ENCODE measurements at regions not wholly inside any gene's neighbourhood (a gene's known extent, or its start where the extent isn't known, plus 50 kb on each side); places are given as distances from the start of the nearest gene placed in this dataset.

DNA sequence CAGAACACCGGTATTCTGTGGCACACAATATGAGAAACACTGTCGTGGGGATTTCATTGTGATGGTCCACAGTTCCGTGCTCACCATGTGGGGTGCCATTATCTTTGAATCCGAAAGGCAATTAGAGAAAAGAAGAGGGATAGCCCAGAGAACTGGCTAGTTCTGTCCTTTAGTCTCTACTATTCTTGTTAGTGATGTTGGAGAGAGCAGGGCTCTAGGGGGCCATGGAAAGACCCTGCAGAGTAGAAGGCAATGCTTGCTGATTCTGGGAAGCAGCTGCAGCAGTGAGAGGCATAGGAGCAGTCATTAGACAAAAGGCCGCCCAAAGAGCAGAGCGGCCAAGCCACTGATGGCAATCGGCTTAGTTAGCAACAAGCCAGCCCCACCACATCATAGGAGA is 146.3 kb downstream of the TSEN15 start:
- intact Hi-C loops (cut with DNase I): no loop called here
- Histone ChIP-seq H3K4me3 (ENCODE audit: low read length in 3 of 3) (no peak overlapping the region), H3K36me3 (ENCODE audit: control insufficient read depth in 2 of 3, insufficient read depth in 3 of 3, low read length in 3 of 3) (no peaks in the 10 kb centered on the region), H3K27ac (ENCODE audit: low read depth in 2 of 2, low read length in 2 of 2) (no peak overlapping the region), H3K27me3 (ENCODE audit: control insufficient read depth, insufficient read depth, low read length) (no peaks in the 10 kb centered on the region), H3K9ac (ENCODE audit: low read length in 3 of 3) (no peak overlapping the region), H3K9me3 (ENCODE audit: control insufficient read depth in 2 of 3, insufficient read depth in 1 of 3, low read length in 3 of 3) (no peaks in the 10 kb centered on the region), H3K4me1 (ENCODE audit: control insufficient read depth in 2 of 3, insufficient read depth in 2 of 3, low read depth in 1 of 3, low read length in 3 of 3) (no peaks in the 10 kb centered on the region)
- DNase-seq (no peak), FAIRE-seq (no peak)
- TF ChIP-seq, protein P1, sequence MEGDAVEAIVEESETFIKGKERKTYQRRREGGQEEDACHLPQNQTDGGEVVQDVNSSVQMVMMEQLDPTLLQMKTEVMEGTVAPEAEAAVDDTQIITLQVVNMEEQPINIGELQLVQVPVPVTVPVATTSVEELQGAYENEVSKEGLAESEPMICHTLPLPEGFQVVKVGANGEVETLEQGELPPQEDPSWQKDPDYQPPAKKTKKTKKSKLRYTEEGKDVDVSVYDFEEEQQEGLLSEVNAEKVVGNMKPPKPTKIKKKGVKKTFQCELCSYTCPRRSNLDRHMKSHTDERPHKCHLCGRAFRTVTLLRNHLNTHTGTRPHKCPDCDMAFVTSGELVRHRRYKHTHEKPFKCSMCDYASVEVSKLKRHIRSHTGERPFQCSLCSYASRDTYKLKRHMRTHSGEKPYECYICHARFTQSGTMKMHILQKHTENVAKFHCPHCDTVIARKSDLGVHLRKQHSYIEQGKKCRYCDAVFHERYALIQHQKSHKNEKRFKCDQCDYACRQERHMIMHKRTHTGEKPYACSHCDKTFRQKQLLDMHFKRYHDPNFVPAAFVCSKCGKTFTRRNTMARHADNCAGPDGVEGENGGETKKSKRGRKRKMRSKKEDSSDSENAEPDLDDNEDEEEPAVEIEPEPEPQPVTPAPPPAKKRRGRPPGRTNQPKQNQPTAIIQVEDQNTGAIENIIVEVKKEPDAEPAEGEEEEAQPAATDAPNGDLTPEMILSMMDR (IDR thresholded peaks at IDR 0.05; ENCODE audit: borderline replicate concordance, extremely low read depth, insufficient read depth): no peak

DNA sequence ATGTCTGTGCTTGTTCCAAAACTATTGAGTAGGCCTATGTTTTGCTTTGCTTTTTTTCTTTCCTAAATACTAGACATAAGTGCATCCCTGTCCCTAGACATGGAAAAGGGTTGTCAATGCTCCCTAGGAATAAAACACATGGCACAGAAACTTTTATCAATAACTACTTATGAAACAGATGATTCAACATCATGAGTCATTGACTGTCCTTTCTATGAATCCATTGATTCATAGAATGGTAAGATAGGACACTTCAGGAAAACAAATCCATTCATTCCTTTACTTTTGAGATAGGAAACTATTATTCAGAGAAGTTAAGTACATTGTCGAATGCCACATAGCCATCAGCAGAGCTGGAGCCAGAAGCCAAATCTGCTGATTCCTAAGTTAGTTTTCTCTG is 147.5 kb downstream of the TSEN15 start:
- H3K4me1 ChIP-seq (ENCODE audit: control insufficient read depth in 2 of 3, insufficient read depth in 2 of 3, low read depth in 1 of 3, low read length in 3 of 3): no peaks in the 10 kb centered on the region
- no peaks in the 10 kb centered on the region for H3K36me3 ChIP-seq (ENCODE audit: control insufficient read depth in 2 of 3, insufficient read depth in 3 of 3, low read length in 3 of 3)
- intact Hi-C loops (cut with DNase I): no loop called here
- DNase-seq (no peak), FAIRE-seq (no peak)
- TF ChIP-seq, protein P1 (IDR thresholded peaks at IDR 0.05; ENCODE audit: borderline replicate concordance, extremely low read depth, insufficient read depth): no peak
- H3K9ac ChIP-seq (ENCODE audit: low read length in 3 of 3): no peak overlapping the region
- no peaks in the 10 kb centered on the region for H3K9me3 ChIP-seq (ENCODE audit: control insufficient read depth in 2 of 3, insufficient read depth in 1 of 3, low read length in 3 of 3)
- no peak overlapping the region for H3K4me3 ChIP-seq (ENCODE audit: low read length in 3 of 3)
- no peaks in the 10 kb centered on the region for H3K27me3 ChIP-seq (ENCODE audit: control insufficient read depth, insufficient read depth, low read length)
- H3K27ac ChIP-seq (ENCODE audit: low read depth in 2 of 2, low read length in 2 of 2): no peak overlapping the region

DNA sequence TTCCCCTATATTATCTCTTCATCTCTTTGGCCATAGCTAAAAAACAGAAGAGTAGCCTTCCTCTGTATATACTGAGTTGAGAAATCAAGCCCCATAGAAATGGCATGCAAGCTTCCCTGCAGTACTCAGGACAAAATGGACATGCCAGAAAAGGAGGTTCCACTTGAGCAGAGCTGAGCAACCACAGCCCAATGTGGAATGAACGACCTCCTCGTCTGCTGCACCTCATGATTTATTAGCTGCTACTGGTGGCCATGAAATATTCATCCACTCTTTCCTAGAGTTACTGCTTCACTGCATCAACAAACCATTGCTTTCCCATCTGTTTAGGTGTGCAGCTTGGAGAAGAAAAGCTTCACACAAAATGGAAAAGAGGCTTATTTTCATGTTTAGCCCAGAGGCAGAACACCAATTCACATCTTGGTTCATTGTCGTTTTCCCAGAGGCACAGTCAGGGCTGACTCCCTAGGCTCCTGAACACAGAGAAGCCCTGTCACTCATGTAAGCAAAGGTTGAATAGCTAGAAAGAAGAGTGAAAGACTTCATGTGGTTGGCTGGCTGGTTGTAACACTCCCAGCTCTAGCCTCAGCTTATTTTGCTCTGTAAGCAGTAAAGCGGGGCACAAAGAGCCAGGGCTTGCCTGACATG is 148.0 kb downstream of the TSEN15 start:
- no peak for FAIRE-seq
- H3K36me3 ChIP-seq (ENCODE audit: control insufficient read depth in 2 of 3, insufficient read depth in 3 of 3, low read length in 3 of 3): no peaks in the 10 kb centered on the region
- no peaks in the 10 kb centered on the region for H3K4me1 ChIP-seq (ENCODE audit: control insufficient read depth in 2 of 3, insufficient read depth in 2 of 3, low read depth in 1 of 3, low read length in 3 of 3)
- DNase-seq: peak in 4 of 5 donors; percentile 60 to 88 (median 76)
- H3K27ac ChIP-seq (ENCODE audit: low read depth in 2 of 2, low read length in 2 of 2): no peak overlapping the region
- intact Hi-C loops (cut with DNase I): no loop called here
- H3K9ac ChIP-seq (ENCODE audit: low read length in 3 of 3): no peak overlapping the region
- H3K9me3 ChIP-seq (ENCODE audit: control insufficient read depth in 2 of 3, insufficient read depth in 1 of 3, low read length in 3 of 3): no peaks in the 10 kb centered on the region
- no peak overlapping the region for H3K4me3 ChIP-seq (ENCODE audit: low read length in 3 of 3)
- H3K27me3 ChIP-seq (ENCODE audit: control insufficient read depth, insufficient read depth, low read length): no peaks in the 10 kb centered on the region
- TF ChIP-seq, protein P1 (IDR thresholded peaks at IDR 0.05; ENCODE audit: borderline replicate concordance, extremely low read depth, insufficient read depth): no peak

DNA sequence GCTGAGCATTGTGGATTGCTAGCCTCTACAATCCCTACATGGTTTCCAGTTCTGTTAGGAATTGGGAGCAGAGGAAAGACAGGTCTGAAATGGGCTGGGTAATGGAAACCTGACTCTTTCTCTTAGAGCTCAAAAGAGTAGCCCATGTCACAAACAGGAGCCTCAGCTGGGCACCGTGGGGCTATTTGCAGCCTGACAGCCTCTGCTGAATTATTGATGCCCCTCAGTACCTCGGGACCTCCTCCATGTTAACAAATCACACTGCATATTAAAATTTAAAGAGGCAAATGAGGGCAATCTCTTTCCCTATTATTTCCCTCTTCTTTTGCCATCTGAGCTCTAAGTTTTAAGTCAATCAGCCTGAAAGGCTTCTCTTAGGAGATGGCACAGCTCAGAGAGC is 157.1 kb downstream of the TSEN15 start:
- no peaks in the 10 kb centered on the region for H3K36me3 ChIP-seq (ENCODE audit: control insufficient read depth in 2 of 3, insufficient read depth in 3 of 3, low read length in 3 of 3)
- no peak overlapping the region for H3K9ac ChIP-seq (ENCODE audit: low read length in 3 of 3)
- no peaks in the 10 kb centered on the region for H3K27me3 ChIP-seq (ENCODE audit: control insufficient read depth, insufficient read depth, low read length)
- no peak overlapping the region for H3K4me3 ChIP-seq (ENCODE audit: low read length in 3 of 3)
- intact Hi-C loops (cut with DNase I): no loop called here
- no peaks in the 10 kb centered on the region for H3K9me3 ChIP-seq (ENCODE audit: control insufficient read depth in 2 of 3, insufficient read depth in 1 of 3, low read length in 3 of 3)
- no peak overlapping the region for H3K27ac ChIP-seq (ENCODE audit: low read depth in 2 of 2, low read length in 2 of 2)
- DNase-seq (no peak), FAIRE-seq (no peak)
- H3K4me1 ChIP-seq (ENCODE audit: control insufficient read depth in 2 of 3, insufficient read depth in 2 of 3, low read depth in 1 of 3, low read length in 3 of 3): peaks cover 0 to 9% (median 4%) of the 10 kb centered on the region in 3 donors
- TF ChIP-seq, protein P1 (IDR thresholded peaks at IDR 0.05; ENCODE audit: borderline replicate concordance, extremely low read depth, insufficient read depth): no peak

All from kidney (tissue), 13 donors.